CD4-positive, alpha-beta T cell treated with Interleukin-6 for 4 hours (primary cell): ENCODE measurements at regions not wholly inside any gene's neighbourhood (a gene's known extent, or its start where the extent isn't known, plus 50 kb on each side); places are given as distances from the start of the nearest gene placed in this dataset.

ENCODE experiments used
- DNase-seq: peaks from one replicate; pipeline ENCODE4 v3.0.0-alpha.2; 2020; ENCODE audit warnings: mixed read lengths

DNA sequence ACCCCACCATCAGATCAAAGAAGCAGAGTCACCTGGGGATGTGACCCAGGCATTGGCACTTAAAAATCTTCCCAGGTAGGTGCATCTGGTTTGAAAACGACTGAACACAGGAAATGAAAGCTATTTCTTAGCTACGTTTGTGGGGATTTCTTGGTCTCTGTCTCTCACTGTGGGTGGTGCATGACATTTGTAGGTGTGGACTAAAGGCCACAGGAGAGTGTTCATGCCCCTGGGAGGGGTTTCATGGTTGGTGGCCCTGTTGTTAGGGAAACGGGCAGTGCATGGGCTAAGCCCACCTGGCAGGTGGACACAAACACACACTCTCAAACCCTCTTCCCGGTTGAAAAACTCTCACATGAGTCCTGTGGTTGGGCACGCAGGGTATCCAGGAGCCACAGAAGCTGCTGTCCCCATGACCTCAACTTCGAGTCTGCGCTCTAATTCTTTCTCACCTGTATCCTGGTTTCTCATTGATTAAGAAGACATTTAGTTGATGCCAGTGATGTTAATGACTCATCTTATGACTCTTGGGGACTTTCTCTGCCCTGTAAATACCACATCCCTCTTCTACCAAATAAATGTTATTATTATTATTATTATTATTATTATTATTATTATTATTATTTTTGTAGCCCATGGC lies 119.4 kb downstream of the MRPS6 start:
- DNase-seq, result no peak

DNA sequence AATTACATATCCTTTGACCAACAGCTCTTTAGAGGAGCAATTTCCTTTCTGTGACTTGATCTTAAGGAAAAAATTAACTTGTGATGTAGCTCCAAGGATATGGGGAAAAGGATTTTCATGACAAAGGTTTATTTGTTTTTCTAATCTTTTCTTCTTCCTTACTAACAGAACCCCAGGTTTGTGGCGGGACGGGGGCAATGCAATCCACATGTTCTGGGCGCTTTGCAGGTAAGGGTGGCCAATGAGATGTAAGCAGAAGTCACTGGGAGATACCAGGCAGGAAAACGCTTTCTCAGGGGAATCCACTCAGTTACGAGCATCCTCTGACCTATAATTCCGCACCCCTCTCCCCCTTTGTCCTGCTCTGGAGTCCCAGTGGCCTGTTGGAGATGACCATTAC lies 122.0 kb downstream of the MRPS6 start:
- DNase-seq, result no peak

DNA sequence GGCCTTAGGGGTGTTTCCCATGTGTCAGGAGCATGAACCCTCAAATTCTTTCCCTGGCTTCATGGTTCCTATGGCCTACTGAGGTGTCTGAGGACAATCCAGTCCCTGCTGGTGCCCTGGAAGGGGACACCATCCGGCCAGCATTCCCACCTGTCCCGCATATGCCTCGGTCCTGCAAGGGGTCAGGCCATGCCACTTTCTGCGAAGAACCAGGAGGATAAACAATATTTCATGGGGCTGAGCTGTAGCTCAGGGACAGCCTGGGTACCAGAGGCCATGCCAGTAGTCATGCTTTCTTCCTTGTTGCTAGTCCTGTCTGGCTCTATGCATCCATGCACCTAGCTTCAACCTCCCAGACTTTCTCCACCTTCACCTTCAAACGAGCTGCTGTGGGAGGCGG lies 123.6 kb downstream of the MRPS6 start:
- no peak for DNase-seq

DNA sequence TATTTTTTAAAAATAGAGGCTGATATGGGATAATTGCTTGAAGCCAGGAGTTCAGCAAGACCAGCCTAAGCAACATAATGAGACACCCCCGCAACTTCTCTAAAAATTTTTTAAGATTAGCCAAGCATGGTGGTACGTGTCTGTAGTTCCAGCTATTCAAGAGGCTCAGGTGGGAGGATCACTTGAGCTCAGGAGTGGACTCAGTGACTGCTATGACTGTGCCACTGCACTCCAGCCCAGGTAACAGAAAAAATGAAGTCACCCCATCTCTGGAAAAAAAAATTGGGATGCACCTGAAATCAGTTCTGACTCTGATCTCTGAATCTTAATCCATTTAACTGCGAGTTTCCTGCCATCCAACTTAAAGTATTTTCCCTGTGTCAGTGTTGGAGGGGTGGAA lies 124.2 kb downstream of the MRPS6 start:
- no peak for DNase-seq

DNA sequence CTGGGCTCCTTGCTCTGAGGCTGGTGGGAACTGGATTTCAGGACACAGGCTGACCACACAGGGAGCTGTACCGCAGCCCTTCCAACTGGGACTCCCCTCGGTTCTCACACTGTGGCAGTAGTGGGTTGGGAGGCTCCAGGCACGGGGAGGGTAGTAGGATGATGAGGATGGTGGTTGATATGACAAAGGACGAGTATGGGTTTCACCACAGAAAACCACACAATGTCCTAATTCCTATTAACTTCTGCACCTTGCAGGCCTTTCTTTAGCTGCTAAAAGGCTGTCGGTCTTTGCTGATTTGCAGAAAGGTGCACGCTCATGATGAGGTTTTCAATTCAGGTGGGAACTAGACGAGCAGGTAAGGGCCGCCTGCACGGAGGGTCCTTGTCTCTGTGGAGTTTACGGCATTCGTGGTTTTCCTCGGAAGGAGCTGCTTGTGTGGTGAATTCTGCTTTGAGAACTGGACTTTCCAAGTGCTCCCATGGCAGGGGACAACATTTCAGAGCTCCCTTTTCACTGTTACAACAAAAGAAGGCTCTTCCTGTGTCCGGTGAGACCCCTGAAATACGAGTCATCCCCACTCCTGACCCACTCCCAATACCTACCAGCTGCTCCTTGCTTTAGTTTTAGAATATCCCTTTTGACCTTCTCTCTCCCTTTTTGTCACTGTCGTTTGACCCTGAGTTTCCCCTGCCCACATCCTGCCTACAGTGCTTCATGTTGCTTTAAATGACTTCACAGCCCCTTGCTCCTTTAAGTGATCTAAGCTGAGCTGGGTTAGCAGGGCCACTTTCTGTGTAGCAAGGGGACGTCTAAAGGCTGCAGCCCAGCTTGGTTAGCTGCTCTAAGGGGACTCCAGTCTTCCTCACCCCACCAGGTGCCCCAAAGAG lies 125.1 kb downstream of the MRPS6 start:
- peak; percentile 54 for DNase-seq

- no peak for DNase-seq
Measured at GRCh38 chr21:34199121-34199910, 125.9 kb downstream of the MRPS6 start.

DNA sequence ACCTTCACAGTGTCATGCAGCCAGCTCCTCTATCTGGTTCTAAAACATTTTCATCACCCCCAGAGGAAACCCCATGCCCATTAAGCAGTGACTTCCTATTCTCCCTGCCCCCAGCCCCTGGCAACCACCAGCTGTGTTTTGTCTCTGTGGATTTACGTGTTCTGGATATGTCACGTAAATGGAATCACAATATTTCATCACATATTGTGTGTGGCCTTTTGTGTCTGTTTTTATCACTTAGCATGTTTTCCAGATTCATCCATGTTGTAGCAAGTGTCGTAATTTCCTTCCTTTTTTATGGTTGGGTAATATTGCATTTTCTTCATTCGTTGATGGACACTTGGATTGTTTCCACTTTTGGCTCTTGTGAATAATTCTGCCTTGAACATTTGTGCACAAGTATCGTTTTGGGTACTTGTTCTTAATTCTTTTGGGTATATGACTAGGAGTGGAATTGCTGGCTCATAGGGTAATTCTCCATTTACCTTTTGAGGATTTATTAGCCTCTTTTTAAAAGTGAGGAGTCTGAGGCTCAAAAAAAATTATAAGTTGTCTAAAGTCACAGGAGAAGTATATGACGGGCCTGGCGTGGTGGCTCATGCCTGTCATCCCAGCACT lies 127.0 kb downstream of the MRPS6 start:
- DNase-seq, result no peak

- peak; percentile 8 for DNase-seq
Measured at GRCh38 chr21:34201001-34201400, 127.6 kb downstream of the MRPS6 start.

- DNase-seq, result no peak
Measured at GRCh38 chr21:34201481-34201858, 128.1 kb downstream of the MRPS6 start.

GRCh38 chr21:34202553-34203372 lies 129.4 kb downstream of the MRPS6 start:
- peak; percentile 24 for DNase-seq

DNA sequence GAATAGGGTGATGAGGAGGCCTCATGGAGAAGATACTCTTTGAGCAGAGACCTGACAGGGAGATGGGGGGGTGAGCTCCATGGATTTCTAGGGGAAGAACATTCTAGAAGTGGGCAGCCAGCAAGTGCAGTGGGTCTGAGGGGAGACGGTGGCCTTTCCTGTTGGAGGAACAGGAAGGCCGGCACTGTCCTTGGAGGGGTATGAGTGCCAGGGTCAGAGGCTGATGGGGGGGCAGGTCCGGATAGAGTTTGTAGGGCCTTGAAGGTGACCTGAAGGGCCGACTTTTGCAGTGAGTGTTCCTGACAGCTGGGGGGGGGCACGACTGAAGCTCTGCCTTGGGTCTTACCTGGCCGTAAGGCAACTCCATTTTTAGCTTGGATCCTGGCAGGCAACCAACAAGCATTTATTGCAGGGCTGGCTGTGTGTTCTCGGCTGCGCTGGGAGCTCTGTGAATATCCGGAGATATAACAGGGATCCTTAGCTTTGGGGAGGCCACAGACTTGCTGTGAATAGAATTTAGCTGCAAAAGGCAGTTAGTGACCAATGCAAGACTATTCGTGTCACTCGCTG lies 130.6 kb downstream of the MRPS6 start:
- no peak for DNase-seq

DNA sequence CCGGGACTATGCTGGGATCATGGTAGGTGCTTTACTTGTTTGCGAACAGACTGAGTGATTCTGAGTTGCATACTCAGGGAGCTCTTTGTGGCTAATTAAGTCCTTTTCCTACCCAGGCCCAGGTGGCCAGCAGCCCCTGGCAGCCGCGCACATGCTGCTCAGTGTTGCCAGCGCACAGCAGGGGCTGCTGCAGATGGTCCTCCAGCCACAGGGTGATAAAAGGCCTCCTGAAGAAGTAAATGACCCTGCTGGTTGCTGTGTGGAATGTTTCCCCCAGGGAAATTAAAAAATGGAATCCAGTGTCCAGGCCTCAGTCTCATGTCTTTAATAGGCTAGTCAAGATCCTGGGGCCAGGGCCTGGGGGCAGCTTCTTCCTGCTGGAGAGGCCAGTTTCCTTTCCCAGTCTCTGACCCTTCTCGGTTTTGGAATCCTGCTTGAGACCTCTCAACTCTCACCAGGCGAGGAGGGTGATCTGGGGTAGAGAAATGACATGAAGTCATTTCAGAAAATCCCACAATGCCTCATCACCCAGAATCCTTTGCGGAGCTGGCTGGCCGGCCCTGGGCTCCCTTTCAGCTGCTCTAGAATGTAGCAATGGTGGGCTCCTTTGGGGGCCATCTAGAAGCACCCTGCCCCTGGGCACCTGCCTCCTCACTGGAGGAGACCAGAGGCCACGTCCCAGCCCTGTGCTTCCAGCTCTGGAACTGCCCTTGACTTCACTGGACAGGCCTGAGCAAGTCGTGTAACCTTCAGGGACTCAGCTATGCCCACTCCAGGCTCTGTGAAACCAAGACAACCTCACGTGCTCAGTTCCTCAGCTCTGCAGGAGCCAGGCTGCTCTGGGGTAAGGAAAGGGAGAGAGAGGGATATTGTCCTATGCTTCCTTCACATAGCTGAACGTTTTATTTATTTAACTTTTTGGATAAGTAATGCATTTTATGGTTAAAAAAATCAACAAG lies 131.4 kb downstream of the MRPS6 start:
- no peak for DNase-seq

- no peak for DNase-seq
Measured at GRCh38 chr21:34205811-34206571, 132.6 kb downstream of the MRPS6 start.

DNA sequence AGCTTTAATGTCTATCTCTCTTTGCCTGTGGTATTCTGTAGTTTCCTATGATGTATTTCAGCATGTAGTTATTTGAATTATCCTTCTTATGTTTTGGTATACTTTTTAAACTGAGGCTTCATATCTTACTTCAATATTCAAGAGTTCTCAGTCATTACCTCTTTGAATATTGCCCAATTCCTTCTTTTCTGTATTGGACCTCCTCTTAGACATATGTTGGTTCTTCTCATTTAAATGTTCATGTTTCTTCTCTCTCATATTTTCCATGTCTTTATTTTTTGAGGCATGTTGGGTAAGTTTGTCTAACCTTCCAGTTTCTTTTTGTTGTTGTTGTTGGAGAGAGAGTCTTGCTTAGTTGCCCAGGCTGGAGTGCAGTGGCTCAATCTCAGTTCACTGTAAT lies 140.6 kb downstream of the MRPS6 start:
- DNase-seq, result no peak

DNA sequence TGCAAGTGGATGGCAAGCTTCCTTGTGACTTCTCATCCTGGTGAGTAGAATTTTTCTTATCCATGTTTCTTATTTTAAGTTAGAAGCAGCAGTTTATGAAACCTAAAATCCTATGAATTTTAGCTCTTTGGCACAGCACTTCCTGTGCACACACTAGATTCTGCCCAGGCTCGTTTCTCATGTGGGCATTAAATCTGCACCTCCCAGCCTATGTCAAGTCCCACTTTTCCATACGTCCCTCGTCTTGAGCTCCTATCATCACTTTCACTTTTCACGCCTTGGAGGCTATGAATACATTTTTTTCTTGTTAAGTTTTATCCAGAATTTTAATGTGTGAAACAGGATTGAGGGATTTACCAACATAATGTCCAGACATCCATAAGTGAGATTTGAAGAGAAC lies 142.1 kb downstream of the MRPS6 start:
- no peak for DNase-seq

GRCh38 chr21:34215911-34216717 lies 142.7 kb downstream of the MRPS6 start:
- no peak for DNase-seq

- no peak for DNase-seq
Measured at GRCh38 chr21:34216718-34217032, 143.3 kb downstream of the MRPS6 start.

GRCh38 chr21:34217263-34217662 lies 143.9 kb downstream of the MRPS6 start:
- DNase-seq, result no peak
